K562 (cell line): ENCODE measurements at regions not wholly inside any gene's neighbourhood (a gene's known extent, or its start where the extent isn't known, plus 50 kb on each side); places are given as distances from the start of the nearest gene placed in this dataset.

Experiments used
- ATAC-seq: fragments of 200-7000 bp; cut with Tn5 transposase; 3 replicates; pipeline ENCODE4 v1.9.1; 2020; ENCODE audit warnings: moderate library complexity
- BruUV-seq: library from RNA; stranded (reverse); fragments of 400-500 nt; replicated peaks from 2 replicates; lab custom pipeline; 2021; lab: Mats Ljungman, UMichigan
- CTCF ChIA-PET: fragments of 300-600 bp; formaldehyde crosslinking; extraction: SDS; loops from one replicate; lab custom pipeline; 2021; ENCODE audit warnings: low intra/inter-chr PET ratio; lab: Yijun Ruan, JAX
- POLR2A ChIA-PET: fragments of 300-600, 350-650 bp; sonication (Branson Sonifier 250); formaldehyde crosslinking; extraction: SDS; loops from one replicate; lab custom pipeline; 2021; ENCODE audit warnings: antibody characterized with exemption, inconsistent platforms; lab: Yijun Ruan, JAX
- DNase-seq, 4 experiments: peaks; one replicate each; pipeline versions ENCODE4 v3.0.0 to v3.0.0-alpha.2; 2011 to 2018; ENCODE audit warnings: low spot score in 3 of 4, mixed read lengths in 3 of 4; ENCODE audit errors: extremely low read depth in 1 of 4
- FAIRE-seq: peaks from 2 replicates; lab custom pipeline; 2011; peaks lifted over from hg19 to GRCh38; lab: Jason Lieb, UNC
- H2AFZ ChIP-seq: 2 replicates; pipeline ENCODE4 v1.6.0; 2011; ENCODE audit warnings: low read depth, low read length, control low read depth, inconsistent platforms
- H3K27ac ChIP-seq: fragments of 200-600 bp; 3 replicates; pipeline ENCODE4 v1.8.0; 2011; ENCODE audit warnings: low read depth, mild to moderate bottlenecking, control low read depth, inconsistent platforms, low read length, moderate library complexity, mixed read lengths; ENCODE audit errors: extremely low read depth
- H3K27me3 ChIP-seq, 2 experiments: fragments of 300-600 bp in 1 of 2; 2 replicates in 1 of 2; 3 replicates in 1 of 2; pipeline versions ENCODE4 v1.6.0 to v1.8.0; 2011; ENCODE audit warnings: inconsistent platforms in 2 of 2, low read length in 2 of 2, mild to moderate bottlenecking in 1 of 2, mixed read lengths in 1 of 2, moderate library complexity in 1 of 2; ENCODE audit not compliant: control insufficient read depth in 2 of 2, insufficient read depth in 2 of 2
- H3K36me3 ChIP-seq: fragments of 300-600 bp; 3 replicates; pipeline ENCODE4 v1.8.0; 2011; ENCODE audit warnings: mild to moderate bottlenecking, low read length, inconsistent platforms; ENCODE audit not compliant: control insufficient read depth, insufficient read depth
- H3K4me1 ChIP-seq, 2 experiments: fragments of 200-600 bp in 1 of 2; replicated peaks in 1 of 2; 2 replicates in 1 of 2; 3 replicates in 1 of 2; pipeline versions ENCODE4 v1.5.1 to v1.8.0; 2011; ENCODE audit warnings: inconsistent platforms in 2 of 2, low read length in 2 of 2, mild to moderate bottlenecking in 1 of 2, mixed read lengths in 1 of 2, moderate library complexity in 1 of 2; ENCODE audit not compliant: control insufficient read depth in 2 of 2, insufficient read depth in 2 of 2
- H3K4me2 ChIP-seq: 2 replicates; pipeline ENCODE4 v1.6.1; 2011; ENCODE audit warnings: low read length, control low read depth, inconsistent platforms, mixed read lengths; ENCODE audit not compliant: insufficient read depth
- H3K4me3 ChIP-seq: fragments of 200-600 bp; sonication (generic), shearing (Covaris generic); 2 replicates; pipeline ENCODE4 v1.5.1; 2016; ENCODE audit warnings: control low read depth, inconsistent platforms
- H3K79me2 ChIP-seq: fragments of 200-600 bp; 3 replicates; pipeline ENCODE4 v1.8.0; 2011; ENCODE audit warnings: low read length, inconsistent platforms; ENCODE audit not compliant: control insufficient read depth, insufficient read depth
- H3K9ac ChIP-seq, 2 experiments: 2 replicates each; pipeline versions ENCODE4 v1.6.0 to v1.6.1; 2011; ENCODE audit warnings: low read depth in 2 of 2, low read length in 2 of 2, control low read depth in 1 of 2, inconsistent platforms in 1 of 2, mild to moderate bottlenecking in 1 of 2, mixed read lengths in 1 of 2; ENCODE audit not compliant: insufficient read depth in 1 of 2
- H3K9me1 ChIP-seq: one replicate; pipeline ENCODE4 v1.6.0; 2011; ENCODE audit warnings: inconsistent platforms, mild to moderate bottlenecking, low read length, moderate library complexity; ENCODE audit not compliant: control insufficient read depth, insufficient read depth
- H3K9me3 ChIP-seq: replicated peaks from 2 replicates; pipeline ENCODE4 v1.5.1; 2011; ENCODE audit warnings: low read depth, low read length, inconsistent platforms; ENCODE audit not compliant: control insufficient read depth, insufficient read depth
- H4K20me1 ChIP-seq: replicated peaks from 2 replicates; pipeline ENCODE4 v1.6.1; 2011; ENCODE audit warnings: low read length, inconsistent platforms, mixed read lengths; ENCODE audit not compliant: control insufficient read depth, insufficient read depth
- JUN ChIP-seq, 2 experiments: sonication (generic) in 1 of 2; formaldehyde crosslinking in 1 of 2; IDR thresholded peaks; 2 replicates each; pipeline versions ENCODE4 v1.6.1 to v1.8.0; 2012 to 2022; ENCODE audit warnings: borderline replicate concordance in 2 of 2, mild to moderate bottlenecking in 2 of 2, improper control_type of control experiment in 1 of 2, low read depth in 1 of 2, low read length in 1 of 2, missing genetic modification reagents in 1 of 2
- MEIS2 ChIP-seq: fragments of 450-650 bp; IDR thresholded peaks from 2 replicates; pipeline ENCODE4 v1.6.1; 2014; ENCODE audit warnings: mild to moderate bottlenecking; ENCODE audit not compliant: partially characterized antibody
- PBX2 ChIP-seq, 2 experiments: IDR thresholded peaks in 1 of 2; conservative IDR thresholded peaks in 1 of 2; 2 replicates each; pipeline ENCODE4 v1.6.1; 2016; ENCODE audit warnings: low read depth in 2 of 2, mild to moderate bottlenecking in 1 of 2, missing compliant biosample characterization in 1 of 2, missing genetic modification characterization in 1 of 2, moderate library complexity in 1 of 2
- ZNF318 ChIP-seq, 2 experiments: fragments of 450-650 bp; IDR thresholded peaks; 2 replicates each; pipeline ENCODE4 v1.6.1; 2016; ENCODE audit warnings: mild to moderate bottlenecking in 2 of 2, borderline replicate concordance in 1 of 2, low read depth in 1 of 2, moderate library complexity in 1 of 2
- WGBS: fragments of 100-300 bp; shearing (Covaris generic); methylation state at CpG from one replicate; pipeline ENCODE4 v1.1.6; 2016; ENCODE audit warnings: low coverage, mixed read lengths; ENCODE audit not compliant: insufficient coverage; ENCODE audit errors: missing lambda C conversion rate; 5-methylcytosine and 5-hydroxymethylcytosine counted together
- in situ Hi-C: fragments of 300-500 bp; cut with MboI; formaldehyde crosslinking; loops from 4 replicates; pipeline ENCODE4 v1.15.0; 2018; ENCODE audit warnings: inconsistent platforms, mixed read lengths
- intact Hi-C: fragments of 100-400 bp; cut with micrococcal nuclease; formaldehyde crosslinking; loops from 2 replicates; pipeline ENCODE4 v1.14.2; 2022

- intact Hi-C loops = no loop called here
- 11% methylated on average over 2 of the region's 2 CpGs for WGBS
- no peak overlapping the region for H3K4me2 ChIP-seq
Measured at GRCh38 chr6:105592329-105592728, 189.4 kb upstream of the PREP start.

More at GRCh38 chr6:105592329-105592728, 189.4 kb upstream of the PREP start:
- Histone ChIP-seq H3K27ac (no peak overlapping the region), H3K4me1 (no peaks in the 10 kb centered on the region), H3K36me3 (no peaks in the 10 kb centered on the region), H3K27me3 (peaks cover 2 to 14% of the 10 kb centered on the region in 2 experiments; a peak in 4 of 5 replicates), H3K9ac (no peak overlapping the region), H3K9me1 (no peaks in the 10 kb centered on the region), H2AFZ (no peak overlapping the region), H4K20me1 (no peaks in the 10 kb centered on the region), H3K4me3 (no peak overlapping the region), H3K9me3 (no peaks in the 10 kb centered on the region), H3K79me2 (no peaks in the 10 kb centered on the region)
- BruUV-seq = no TSS peak
- FAIRE-seq = no peak
- TF ChIP-seq MEIS2 (peak; percentile 54), ZNF318 (IDR thresholded peaks at IDR 0.05; ENCODE audit: borderline replicate concordance in 1 of 2, low read depth in 1 of 2) (no peak), PBX2 (CRISPR knock-in tag; IDR thresholded peaks at IDR 0.05; ENCODE audit: low read depth) (no peak), PBX2 (tag; conservative IDR thresholded peaks at IDR 0.05; ENCODE audit: low read depth) (peak; percentile 33; the same call in 1 of the 2 replicates), JUN (IDR thresholded peaks at IDR 0.05; ENCODE audit: borderline replicate concordance, low read depth, low read length) (no peak), JUN (CRISPR knock-in tag; IDR thresholded peaks at IDR 0.05; ENCODE audit: borderline replicate concordance) (no peak)
- DNase-seq = no peak
- ChIA-PET POLR2A (no interaction called here), CTCF (no interaction called here)
- in situ Hi-C loops = no loop called here
- ATAC-seq = no peak
